MM.1S (cell line): ENCODE measurements at regions not wholly inside any gene's neighbourhood (a gene's known extent, or its start where the extent isn't known, plus 50 kb on each side); places are given as distances from the start of the nearest gene placed in this dataset.
A peak's percentile ranks its signal among the peaks of the same experiment; 100 is the strongest.

Source experiments
- DNase-seq: peaks from one replicate; pipeline ENCODE4 v3.0.0-alpha.2; 2015
- H2AFZ ChIP-seq: fragments of 300-600 bp; sonication (generic); 2 replicates; pipeline ENCODE4 v1.6.0; 2016; ENCODE audit warnings: antibody characterized with exemption, low read length
- H3F3A ChIP-seq: fragments of 300-600 bp; sonication (generic); 2 replicates; pipeline ENCODE4 v1.6.1; 2016; ENCODE audit warnings: mild to moderate bottlenecking, antibody characterized with exemption, low read length, moderate library complexity, mixed read lengths; ENCODE audit not compliant: insufficient read depth
- H3K27ac ChIP-seq: fragments of 300-600 bp; sonication (generic); 2 replicates; pipeline ENCODE4 v1.5.1; 2016; ENCODE audit warnings: mild to moderate bottlenecking, low read length
- H3K27me3 ChIP-seq: fragments of 300-600 bp; sonication (generic); replicated peaks from 2 replicates; pipeline ENCODE4 v1.6.0; 2016; ENCODE audit warnings: low read length; ENCODE audit not compliant: insufficient read depth
- H3K36me3 ChIP-seq: fragments of 300-600 bp; sonication (generic); replicated peaks from 2 replicates; pipeline ENCODE4 v1.6.1; 2016; ENCODE audit warnings: mild to moderate bottlenecking, low read length, mixed read lengths; ENCODE audit not compliant: insufficient read depth
- H3K4me1 ChIP-seq: fragments of 300-600 bp; sonication (generic); 2 replicates; pipeline ENCODE4 v1.6.1; 2016; ENCODE audit warnings: low read length, mixed read lengths
- H3K4me2 ChIP-seq: fragments of 300-600 bp; sonication (generic); 2 replicates; pipeline ENCODE4 v1.6.0; 2016; ENCODE audit warnings: low read depth, low read length
- H3K4me3 ChIP-seq: fragments of 300-600 bp; sonication (generic); 2 replicates; pipeline ENCODE4 v1.5.1; 2016; ENCODE audit warnings: low read length, mixed read lengths
- H3K79me2 ChIP-seq: fragments of 300-600 bp; sonication (generic); 2 replicates; pipeline ENCODE4 v1.6.1; 2016; ENCODE audit warnings: mixed run types, low read length, mixed read lengths
- H3K9ac ChIP-seq: fragments of 300-600 bp; sonication (generic); 2 replicates; pipeline ENCODE4 v1.6.1; 2016; ENCODE audit warnings: low read length, mixed read lengths
- H3K9me2 ChIP-seq: fragments of 300-600 bp; sonication (generic); replicated peaks from 2 replicates; pipeline ENCODE4 v1.6.1; 2016; ENCODE audit warnings: mild to moderate bottlenecking, low read length, mixed read lengths; ENCODE audit not compliant: insufficient read depth
- H3K9me3 ChIP-seq: fragments of 300-600 bp; sonication (generic); replicated peaks from 2 replicates; pipeline ENCODE4 v1.6.1; 2016; ENCODE audit warnings: mild to moderate bottlenecking, low read length, mixed read lengths; ENCODE audit not compliant: insufficient read depth
- H4K20me1 ChIP-seq: fragments of 300-600 bp; sonication (generic); 2 replicates; pipeline ENCODE4 v1.6.1; 2016; ENCODE audit warnings: mild to moderate bottlenecking, low read length, moderate library complexity, mixed read lengths; ENCODE audit not compliant: insufficient read depth
- CTCF ChIP-seq: fragments of 300-600 bp; sonication (generic); IDR thresholded peaks from 2 replicates; pipeline ENCODE4 v1.5.1; 2016; ENCODE audit warnings: antibody characterized with exemption, low read length, mixed read lengths
- EZH2 ChIP-seq: fragments of 300-600 bp; sonication (generic); optimal IDR thresholded peaks from 2 replicates; pipeline ENCODE3; 2017; ENCODE audit warnings: low read depth, mild to moderate bottlenecking, antibody characterized with exemption, low read length, mixed read lengths
- EZH2phosphoT487 ChIP-seq: fragments of 300-600 bp; sonication (generic); IDR thresholded peaks from 2 replicates; pipeline ENCODE4 v1.6.1; 2018; ENCODE audit warnings: antibody characterized with exemption, low read length

GRCh38 chr6:222468-222867 is 69.8 kb upstream of the DUSP22 start:
- Histone ChIP-seq H3F3A (peaks cover 29% of the 10 kb centered on the region), H4K20me1 (no peaks in the 10 kb centered on the region), H3K4me3 (peak overlapping the region; percentile 31; the same call in 1 of the 2 replicates), H3K4me2 (peak overlapping the region; percentile 64), H3K4me1 (peaks cover 25% of the 10 kb centered on the region), H3K27me3 (no peaks in the 10 kb centered on the region), H3K27ac (no peak overlapping the region), H3K9me2 (no peaks in the 10 kb centered on the region), H3K79me2 (no peaks in the 10 kb centered on the region), H3K36me3 (no peaks in the 10 kb centered on the region), H3K9me3 (no peaks in the 10 kb centered on the region), H2AFZ (no peak overlapping the region), H3K9ac (no peak overlapping the region)
- DNase-seq: no peak
- no peak for TF ChIP-seq EZH2

- no peaks in the 10 kb centered on the region for H3K9me3 ChIP-seq
- H3K36me3 ChIP-seq: no peaks in the 10 kb centered on the region
- H3K79me2 ChIP-seq: no peaks in the 10 kb centered on the region
- no peak overlapping the region for H3K9ac ChIP-seq
- peaks cover 25% of the 10 kb centered on the region for H3K4me1 ChIP-seq
- no peaks in the 10 kb centered on the region for H3K27me3 ChIP-seq
- H4K20me1 ChIP-seq: no peaks in the 10 kb centered on the region
- TF ChIP-seq EZH2phosphoT487 (no peak), EZH2 (no peak), CTCF (no peak)
- H2AFZ ChIP-seq: no peak overlapping the region
- no peak overlapping the region for H3K27ac ChIP-seq
- H3K9me2 ChIP-seq: no peaks in the 10 kb centered on the region
- peaks cover 29% of the 10 kb centered on the region for H3F3A ChIP-seq
- H3K4me3 ChIP-seq: no peak overlapping the region
- no peak for DNase-seq
- H3K4me2 ChIP-seq: no peak overlapping the region
Observed at GRCh38 chr6:223136-223535, 69.2 kb upstream of the DUSP22 start.

GRCh38 chr6:223763-224162 is 68.5 kb upstream of the DUSP22 start:
- Histone ChIP-seq H3K9ac (no peak overlapping the region), H3F3A (peaks cover 30% of the 10 kb centered on the region), H3K9me3 (no peaks in the 10 kb centered on the region), H3K9me2 (no peaks in the 10 kb centered on the region), H3K4me2 (no peak overlapping the region), H3K79me2 (no peaks in the 10 kb centered on the region), H2AFZ (no peak overlapping the region), H4K20me1 (no peaks in the 10 kb centered on the region), H3K4me1 (peaks cover 25% of the 10 kb centered on the region), H3K27me3 (no peaks in the 10 kb centered on the region), H3K4me3 (no peak overlapping the region), H3K36me3 (no peaks in the 10 kb centered on the region), H3K27ac (no peak overlapping the region)
- TF ChIP-seq EZH2: no peak
- no peak for TF ChIP-seq CTCF
- no peak for TF ChIP-seq EZH2phosphoT487
- DNase-seq: no peak

- TF ChIP-seq EZH2phosphoT487: no peak
- H3K4me3 ChIP-seq: no peak overlapping the region
- no peaks in the 10 kb centered on the region for H3K79me2 ChIP-seq
- H3K36me3 ChIP-seq: no peaks in the 10 kb centered on the region
- H3K27me3 ChIP-seq: no peaks in the 10 kb centered on the region
- H3K9ac ChIP-seq: no peak overlapping the region
- no peaks in the 10 kb centered on the region for H3K9me3 ChIP-seq
- peaks cover 28% of the 10 kb centered on the region for H3K4me1 ChIP-seq
- H4K20me1 ChIP-seq: no peaks in the 10 kb centered on the region
- H3K9me2 ChIP-seq: no peaks in the 10 kb centered on the region
- no peak overlapping the region for H3K27ac ChIP-seq
- no peak overlapping the region for H3K4me2 ChIP-seq
- no peak overlapping the region for H2AFZ ChIP-seq
- DNase-seq: no peak
- peaks cover 32% of the 10 kb centered on the region for H3F3A ChIP-seq
Observed at GRCh38 chr6:224350-224749, 67.9 kb upstream of the DUSP22 start.
